Jurkat, Clone E6-1 (cell line): ENCODE measurements at regions not wholly inside any gene's neighbourhood (a gene's known extent, or its start where the extent isn't known, plus 50 kb on each side); places are given as distances from the start of the nearest gene placed in this dataset.
"Not testable (repeated sequence)": the region's sequence is repeated elsewhere in the genome, so short reads cannot be mapped to it uniquely, and the experiment has no call there.

Experiments used
- DNase-seq: peaks from one replicate; pipeline ENCODE4 v3.0.0-alpha.2; 2011; ENCODE audit warnings: low read depth, low spot score
- H3K4me3 ChIP-seq: 2 replicates; pipeline ENCODE4 v1.5.1; 2011; ENCODE audit warnings: mild to moderate bottlenecking, low read length, control low read depth, moderate library complexity

DNA sequence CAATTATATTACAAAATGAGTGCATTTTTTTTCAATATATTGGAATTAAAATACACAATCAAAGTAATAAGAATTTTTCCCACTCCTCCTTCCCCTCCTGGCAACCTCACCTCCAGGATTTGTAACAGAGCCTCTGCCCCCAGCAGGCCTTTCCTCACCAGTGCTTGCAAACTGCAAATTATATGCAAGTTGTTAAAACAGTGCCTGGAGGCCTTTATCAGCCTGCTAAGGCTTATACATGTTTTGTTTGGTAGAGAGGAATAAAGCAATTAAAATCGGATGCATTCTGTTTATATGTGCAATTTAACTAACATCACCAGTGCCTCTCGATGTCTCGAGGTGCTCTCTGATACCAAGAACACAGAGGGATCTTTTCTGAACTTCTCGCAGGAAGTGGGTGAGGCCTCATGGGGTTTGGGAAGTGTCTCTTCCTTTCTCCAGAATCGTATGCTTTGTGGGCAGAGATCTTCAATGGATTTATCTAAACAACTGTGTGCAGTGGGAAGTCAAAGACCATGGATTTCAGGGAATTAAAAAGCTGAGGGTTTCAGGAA is 186.8 kb downstream of the CDH26 start:
- no peak overlapping the region for H3K4me3 ChIP-seq
- DNase-seq: no peak

DNA sequence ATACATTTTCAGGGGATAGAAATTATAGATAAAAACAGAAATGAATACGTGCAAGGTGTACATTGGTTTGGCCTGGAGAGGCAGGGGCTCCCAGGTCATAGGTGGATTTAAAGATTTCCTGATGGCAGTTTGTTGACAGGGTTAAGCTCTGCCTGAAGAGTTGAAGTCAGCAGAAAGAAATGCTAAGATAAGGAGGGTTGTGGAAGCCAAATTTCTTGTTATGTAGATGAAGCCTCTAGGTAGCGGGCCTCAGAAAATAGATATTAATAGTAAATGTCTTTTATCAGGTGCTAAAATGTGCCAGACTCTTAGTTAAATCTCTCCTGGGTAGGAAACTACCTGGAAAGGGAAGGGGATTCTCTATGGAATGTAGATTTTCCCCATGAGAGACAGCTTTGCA is 188.8 kb downstream of the CDH26 start:
- no peak overlapping the region for H3K4me3 ChIP-seq
- DNase-seq: no peak

DNA sequence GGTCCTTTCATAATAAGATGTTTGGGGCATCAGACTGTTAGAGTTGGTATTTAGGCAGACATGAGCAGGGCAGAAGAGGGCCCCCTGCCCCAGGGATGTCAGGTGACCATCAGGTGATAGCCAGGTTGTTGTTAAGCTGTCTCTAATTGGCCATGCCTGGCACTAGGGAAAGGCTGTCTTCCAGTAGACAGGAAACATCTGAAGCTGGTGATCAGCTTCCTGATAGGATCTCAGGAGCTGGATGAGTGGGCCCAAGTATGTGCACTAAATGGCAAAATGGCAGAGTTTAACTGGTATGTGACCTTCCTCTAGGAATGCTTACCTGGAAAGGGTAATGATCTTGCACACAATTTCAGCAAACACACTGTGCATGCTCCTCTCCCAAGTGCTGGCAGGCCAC is 190.7 kb downstream of the CDH26 start:
- DNase-seq: no peak
- H3K4me3 ChIP-seq: no peak overlapping the region

DNA sequence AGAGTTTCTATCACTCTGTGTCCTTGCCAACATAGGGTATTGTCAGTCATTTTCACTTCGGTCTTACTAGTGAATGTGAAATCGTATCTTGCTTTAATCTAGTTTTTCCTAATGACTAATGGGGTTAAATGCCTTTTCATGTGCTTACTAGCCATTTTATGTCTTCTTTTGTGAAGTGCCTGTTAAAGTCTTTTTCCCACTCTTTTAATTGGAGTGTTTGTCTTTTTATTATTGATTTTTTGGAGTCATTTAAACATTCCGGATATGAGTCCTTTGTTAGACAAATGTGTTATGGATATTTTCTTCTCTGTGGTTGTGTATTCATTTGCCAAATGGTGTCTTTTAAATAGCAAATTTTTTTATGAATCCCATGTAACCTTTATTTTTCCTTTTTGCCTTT is 194.6 kb downstream of the CDH26 start:
- DNase-seq: no peak
- H3K4me3 ChIP-seq: no peak overlapping the region

DNA sequence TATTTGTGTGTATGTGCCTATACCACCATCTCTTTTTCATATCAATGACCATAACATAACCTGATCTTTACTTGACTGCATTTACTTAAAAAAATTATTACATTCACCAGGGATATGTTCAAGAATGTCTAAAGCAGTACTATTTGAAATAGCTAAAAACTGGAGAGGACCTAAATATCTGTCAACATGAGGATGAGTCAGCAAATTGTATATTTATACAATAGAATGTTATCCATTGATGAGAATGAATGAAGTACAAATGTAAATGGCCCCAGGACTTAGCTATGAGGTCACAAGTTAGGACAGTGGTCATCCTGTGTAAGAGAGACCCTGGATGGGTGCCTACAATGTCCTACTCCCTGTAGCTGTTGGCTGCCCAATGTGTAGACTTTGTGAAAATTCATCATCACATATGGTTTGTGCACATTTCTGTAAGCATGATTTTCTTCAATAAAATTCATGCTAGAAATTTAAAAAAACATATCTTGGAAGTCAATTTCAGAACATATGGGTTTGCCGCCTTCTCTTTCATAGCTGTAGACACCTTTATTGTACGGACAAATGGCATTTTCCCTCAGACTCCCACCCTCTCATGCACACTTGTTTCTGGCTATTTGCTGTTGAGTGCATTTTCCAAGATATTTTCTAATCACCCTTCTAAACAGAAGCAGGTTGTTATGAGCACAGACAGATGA is 202.4 kb downstream of the CDH26 start:
- H3K4me3 ChIP-seq: no peak overlapping the region
- no peak for DNase-seq

DNA sequence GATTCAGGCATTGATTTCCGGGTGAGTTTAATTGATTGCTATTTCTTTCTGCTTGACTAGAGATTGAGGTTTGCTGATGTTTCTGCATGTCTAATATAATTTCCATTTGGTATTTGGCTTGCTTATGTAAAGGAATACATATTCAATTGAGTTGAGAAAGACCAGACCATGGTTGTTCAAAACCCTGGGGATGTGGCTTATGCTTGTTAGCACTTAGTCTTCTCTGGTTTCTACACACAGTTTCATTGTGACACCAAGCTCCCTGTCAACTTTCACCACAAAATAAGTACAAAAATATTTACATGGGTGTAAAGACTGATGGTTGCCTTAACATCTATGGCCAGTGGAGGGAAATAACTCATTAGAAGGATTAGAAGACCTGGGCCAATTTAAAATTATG is 209.6 kb downstream of the CDH26 start:
- DNase-seq: no peak

DNA sequence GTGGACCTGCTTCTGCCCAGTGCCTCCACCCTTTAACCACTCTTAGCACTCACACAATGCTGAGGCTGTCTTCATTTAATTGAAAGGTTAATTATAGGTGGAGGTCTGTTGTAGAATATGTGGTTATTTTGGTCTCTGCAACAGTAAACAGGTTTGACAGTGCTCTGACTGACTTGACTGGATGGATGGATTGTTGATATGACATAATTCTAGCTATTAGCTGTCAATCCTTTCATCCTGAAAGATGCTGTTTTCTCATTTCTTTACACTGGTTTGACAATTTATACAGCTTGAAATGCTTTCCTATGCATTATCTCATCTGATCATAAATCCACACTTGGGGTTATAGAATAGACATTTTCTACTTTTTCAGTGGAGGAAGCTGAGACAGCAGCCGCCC is 210.7 kb downstream of the CDH26 start:
- no peak for DNase-seq
- no peak overlapping the region for H3K4me3 ChIP-seq

More for the DNA sequence above, 209.6 kb downstream of the CDH26 start:
- no peak overlapping the region for H3K4me3 ChIP-seq

DNA sequence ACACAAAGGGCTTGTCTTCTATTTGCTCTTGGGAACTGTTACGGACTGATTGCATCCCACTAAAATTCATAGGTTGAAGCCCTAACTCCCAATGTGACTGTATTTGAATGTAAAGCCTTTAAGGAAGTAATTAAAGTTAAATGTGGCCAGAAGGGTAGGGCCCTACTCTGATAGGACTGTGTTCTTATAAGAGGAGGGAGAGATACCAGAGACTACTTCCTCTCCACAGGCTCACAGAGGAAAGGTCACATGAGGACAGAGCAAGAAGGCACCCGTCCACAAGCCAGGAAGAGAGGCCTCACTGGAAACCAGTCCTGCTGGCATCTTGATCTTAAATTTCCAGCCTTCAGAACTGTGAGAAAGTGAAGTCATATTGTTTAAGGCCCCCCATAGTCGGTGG is 211.9 kb downstream of the CDH26 start:
- H3K4me3 ChIP-seq: no peak overlapping the region
- DNase-seq: no peak

DNA sequence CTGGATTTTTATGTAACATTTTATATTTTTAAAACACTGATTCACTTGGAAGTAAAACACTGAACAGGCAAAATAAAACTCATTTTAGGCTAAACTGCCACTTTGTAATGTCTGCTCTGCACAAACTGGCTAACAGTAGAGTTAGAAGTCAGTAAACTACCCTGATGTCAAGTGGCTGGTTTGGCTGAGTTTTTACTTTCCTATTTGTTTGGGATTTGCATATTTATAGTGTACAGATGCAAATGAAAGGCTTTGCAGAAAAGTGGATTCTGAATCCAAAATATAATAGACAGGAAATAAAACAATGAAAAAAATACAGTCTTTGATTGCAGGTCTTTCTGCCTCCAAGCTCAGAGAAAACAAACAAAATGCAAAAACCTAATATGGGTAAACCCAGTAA is 213.1 kb downstream of the CDH26 start:
- H3K4me3 ChIP-seq: no peak overlapping the region
- DNase-seq: no peak

DNA sequence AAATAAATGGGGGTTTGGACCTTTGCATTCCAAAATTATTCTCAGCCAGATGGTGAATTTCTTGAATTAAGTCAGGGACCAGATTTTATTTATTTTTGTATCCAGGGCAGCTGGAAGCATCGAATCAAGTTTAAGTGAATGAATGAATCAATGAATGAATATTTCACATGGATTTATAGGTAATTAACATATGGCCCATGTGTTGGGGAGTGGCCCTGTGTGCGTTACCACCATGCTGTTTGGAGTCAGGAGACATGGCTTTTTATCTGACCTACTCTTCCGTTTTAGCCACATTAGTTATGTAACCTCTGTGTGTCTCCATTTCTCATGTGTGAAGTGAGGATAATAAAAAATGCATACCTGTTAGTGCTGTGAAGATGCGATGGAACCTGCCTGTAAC is 213.5 kb downstream of the CDH26 start:
- no peak for DNase-seq
- H3K4me3 ChIP-seq: no peak overlapping the region

DNA sequence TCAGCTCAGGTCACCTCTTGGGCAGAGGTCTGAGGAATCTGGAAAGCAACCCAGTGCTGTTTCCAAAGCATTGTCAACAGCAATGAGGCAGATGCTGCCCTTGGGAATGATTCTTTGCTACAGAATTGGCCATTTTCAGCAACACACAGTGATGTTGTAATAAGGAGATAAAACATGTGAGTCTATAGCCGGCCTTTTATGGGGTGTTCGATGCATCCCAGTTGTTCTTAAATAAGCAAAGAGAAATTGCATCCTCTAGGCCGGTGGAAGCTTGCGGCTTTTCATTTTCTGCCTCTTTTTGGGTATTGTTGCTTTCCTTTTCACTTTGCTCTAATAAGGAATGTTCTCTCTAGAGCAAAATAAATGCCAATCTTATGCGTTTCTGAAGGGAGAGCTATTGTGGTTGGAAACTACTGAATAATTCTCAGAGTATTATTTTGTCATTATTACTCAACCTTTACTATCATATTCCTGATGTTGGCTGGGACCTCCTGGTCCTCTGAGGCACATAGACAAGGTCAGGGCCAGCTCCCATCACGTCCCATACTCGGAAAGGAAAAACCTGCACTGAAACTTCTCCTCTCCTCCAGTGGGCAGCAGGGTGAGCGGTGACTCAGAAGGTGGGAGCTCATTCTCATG is 214.2 kb downstream of the CDH26 start:
- no peak overlapping the region for H3K4me3 ChIP-seq
- DNase-seq: no peak

DNA sequence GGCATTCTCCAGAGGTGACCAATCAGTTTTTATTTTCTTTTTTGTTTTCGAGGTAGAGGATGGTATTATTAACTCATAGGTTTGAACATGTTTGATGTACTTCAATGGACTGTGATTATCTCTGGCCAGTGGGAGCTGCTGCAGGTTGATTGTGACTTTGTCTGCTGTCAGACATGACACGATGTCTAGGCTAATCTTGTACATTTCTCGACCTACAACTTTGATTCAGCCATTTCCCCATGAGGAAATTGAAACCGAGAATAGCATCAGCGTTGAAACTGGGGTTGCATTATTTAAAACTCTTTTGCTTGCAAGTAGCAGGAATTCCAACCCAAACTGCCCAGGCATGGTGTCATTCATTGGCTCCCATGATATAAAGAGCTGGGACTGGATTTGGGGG is 218.9 kb downstream of the CDH26 start:
- no peak for DNase-seq
- H3K4me3 ChIP-seq: no peak overlapping the region

DNA sequence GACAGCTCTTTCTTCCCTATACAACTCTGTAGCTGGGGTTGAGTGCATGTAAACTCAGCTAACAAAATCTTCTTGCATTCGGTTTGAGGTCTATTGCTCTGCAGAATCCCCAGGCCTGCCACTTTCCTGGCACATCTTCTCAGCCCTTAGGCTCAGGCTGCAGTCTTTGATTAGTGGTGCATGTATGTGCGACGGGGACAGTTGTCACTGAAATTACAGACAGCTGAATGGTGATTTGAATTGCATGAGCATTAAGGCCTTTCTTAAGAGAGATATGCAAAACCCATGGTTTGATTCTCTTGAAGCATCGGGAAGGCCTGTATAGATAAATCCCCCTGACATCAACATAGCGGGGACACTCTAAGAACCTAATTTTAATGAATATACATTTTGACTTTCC is 222.8 kb downstream of the CDH26 start:
- H3K4me3 ChIP-seq: no peak overlapping the region
- no peak for DNase-seq

DNA sequence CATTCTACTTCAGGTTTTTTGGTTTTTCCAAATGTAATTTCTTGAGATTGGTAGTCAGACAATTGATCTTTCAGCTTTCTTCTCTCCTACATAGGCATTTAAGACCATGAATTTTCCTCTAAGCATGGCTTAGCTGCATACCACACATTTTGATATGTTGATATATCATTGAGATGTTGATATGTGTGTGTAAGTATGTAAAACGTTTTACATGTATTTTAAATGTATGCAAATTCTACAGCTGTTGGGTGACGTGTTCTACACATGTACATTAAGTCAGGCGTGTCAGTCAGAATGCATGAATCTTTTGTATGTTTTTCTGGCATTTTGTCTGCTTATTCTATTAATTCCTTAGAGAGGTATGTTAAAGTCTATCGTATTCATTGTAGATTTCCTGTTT is 228.2 kb downstream of the CDH26 start:
- DNase-seq: no peak
- H3K4me3 ChIP-seq: no peak overlapping the region

DNA sequence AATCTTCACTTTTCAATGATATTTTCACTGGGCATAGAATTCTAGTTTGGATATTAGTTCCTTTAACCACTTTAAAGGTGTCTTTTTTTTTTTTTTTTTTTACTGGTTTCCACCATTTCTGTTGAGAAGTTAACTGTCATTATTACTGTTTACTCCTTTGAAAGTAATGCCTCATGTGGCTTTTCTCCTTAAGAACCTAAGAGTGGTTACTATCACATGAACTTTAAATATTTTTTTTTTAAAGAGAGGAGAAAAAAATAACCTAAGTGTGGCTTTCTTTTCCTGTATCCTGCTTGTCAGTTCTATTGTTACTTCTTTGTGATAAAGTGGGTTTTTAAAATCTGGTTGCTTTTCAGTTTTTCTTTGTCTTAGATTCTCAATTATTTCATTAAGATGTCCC is 229.5 kb downstream of the CDH26 start:
- DNase-seq: peak; percentile 57
- H3K4me3 ChIP-seq: no peak overlapping the region

DNA sequence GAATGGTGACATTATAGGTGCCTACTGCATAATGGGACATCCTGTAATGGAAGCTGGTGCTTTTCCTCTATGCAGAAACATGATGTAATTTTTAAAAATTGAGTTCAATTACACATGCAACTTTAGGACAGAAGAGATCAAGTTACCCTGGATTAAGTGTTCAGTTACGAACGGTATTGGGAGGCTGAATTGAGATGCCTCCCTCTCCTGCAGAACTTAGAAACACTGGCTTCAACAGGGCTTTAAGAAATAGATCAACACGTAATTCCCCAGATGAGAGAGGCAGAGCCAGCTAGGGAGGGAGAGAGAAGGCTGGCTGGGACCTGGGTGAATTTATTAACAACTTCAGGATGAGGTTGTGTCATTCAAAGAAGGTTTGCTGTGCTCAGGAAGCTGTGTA is 232.8 kb downstream of the CDH26 start:
- no peak for DNase-seq
- no peak overlapping the region for H3K4me3 ChIP-seq

DNA sequence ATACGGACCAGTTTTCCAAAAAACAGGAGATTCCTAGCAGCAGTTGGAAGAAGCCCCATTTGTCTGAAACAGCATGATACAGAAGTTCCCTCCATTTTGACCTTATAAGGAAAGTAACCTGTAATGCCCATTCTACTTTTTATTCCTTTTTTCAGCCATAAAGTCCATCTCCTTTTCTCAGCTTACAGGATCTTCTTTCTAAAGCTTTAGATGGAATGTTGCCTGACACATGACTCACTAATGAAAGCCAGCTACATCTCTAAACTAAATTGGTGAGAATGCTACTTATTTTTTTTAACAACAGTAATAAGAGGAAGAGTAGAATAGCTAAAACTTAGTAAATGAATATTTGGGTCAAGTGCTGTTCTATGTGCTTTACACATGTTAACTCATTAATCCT is 234.1 kb downstream of the CDH26 start:
- H3K4me3 ChIP-seq: no peak overlapping the region
- no peak for DNase-seq

DNA sequence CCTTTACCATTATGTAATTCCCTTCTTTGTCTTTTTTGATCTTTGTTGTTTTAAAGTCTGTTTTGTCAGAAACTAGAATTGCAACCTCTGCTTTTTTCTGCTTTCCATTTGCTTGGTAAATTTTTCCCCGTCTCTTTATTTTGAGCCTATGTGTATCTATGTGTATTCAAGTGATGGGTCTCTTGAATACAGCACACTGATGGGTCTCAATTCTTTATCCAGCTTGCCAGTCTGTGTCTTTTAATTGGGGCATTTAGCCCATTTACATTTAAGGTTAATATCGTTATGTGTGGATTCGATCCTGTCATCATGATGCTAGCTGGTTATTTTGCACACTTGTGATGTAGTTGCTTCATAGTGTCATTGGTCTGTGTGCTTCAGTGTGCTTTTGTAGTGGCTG is 240.9 kb downstream of the CDH26 start:
- H3K4me3 ChIP-seq, DNase-seq: not testable (repeated sequence)

DNA sequence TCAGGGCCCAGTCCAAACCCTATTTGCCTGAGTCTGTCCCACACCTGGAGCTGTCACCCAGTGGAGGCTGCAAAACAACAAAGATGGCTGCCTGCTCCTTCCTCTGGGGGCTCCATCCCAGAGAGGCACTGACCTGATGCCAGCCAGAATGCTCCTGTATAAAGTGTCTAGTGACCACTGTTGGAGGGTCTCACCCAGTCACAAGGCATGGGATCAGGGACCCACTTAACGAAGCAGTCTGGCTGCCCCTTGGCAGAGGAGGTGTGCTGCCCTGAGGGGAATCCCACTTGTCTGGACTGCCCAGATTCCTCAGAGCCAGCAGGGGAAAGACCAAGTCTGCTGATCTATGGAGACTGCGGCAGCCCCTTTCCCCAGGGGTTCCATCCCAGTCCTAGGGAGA is 241.6 kb downstream of the CDH26 start:
- DNase-seq: no peak
- H3K4me3 ChIP-seq: no peak overlapping the region

DNA sequence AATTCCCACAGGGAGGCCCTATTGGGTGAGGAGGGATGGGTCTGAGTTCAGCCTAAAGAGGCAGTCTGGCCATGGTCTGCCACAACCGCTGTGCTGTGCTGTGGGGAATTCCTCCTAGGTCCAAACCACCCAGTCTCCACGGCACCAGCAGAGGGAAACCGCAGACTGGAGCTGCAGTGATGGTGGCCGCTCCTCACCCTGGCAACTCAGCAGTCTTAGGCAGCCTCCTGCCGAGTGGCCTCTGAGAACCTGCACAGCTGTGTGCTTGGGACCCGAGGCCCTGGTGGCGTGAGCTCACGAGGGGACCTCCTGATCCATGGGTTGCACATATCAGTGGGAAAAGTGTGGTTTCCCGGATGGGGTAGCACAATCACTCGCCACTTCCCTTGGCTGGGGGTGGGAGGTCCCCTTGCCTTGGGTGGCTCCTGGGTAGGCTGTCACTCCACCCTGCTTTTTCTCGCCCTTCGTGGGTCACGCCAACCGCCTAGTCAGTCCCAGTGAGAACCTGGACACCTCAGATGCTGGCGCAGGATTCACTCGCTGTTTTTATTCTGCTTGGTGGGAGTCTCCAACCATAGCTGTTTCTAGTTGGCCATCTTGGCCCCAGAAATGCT is 242.2 kb downstream of the CDH26 start:
- no peak overlapping the region for H3K4me3 ChIP-seq
- DNase-seq: no peak
